Fibroblast of mammary gland (primary cell): ENCODE measurements at regions not wholly inside any gene's neighbourhood (a gene's known extent, or its start where the extent isn't known, plus 50 kb on each side); places are given as distances from the start of the nearest gene placed in this dataset.
"Not testable (repeated sequence)": the region's sequence is repeated elsewhere in the genome, so short reads cannot be mapped to it uniquely, and the experiment has no call there.

ENCODE experiments used
- DNase-seq: peaks from one replicate; pipeline ENCODE4 v3.0.0-alpha.2; 2010; ENCODE audit warnings: low read depth
- H3K4me3 ChIP-seq: 2 replicates; pipeline ENCODE4 v1.5.1; 2011; ENCODE audit warnings: low read depth, mild to moderate bottlenecking, low read length, moderate library complexity; ENCODE audit not compliant: control insufficient read depth
- TF ChIP-seq, protein P1 (sequence below): conservative IDR thresholded peaks from 2 replicates; pipeline ENCODE4 v1.5.1; 2011; ENCODE audit warnings: low read depth, low read length, inconsistent platforms; ENCODE audit not compliant: control insufficient read depth, insufficient read depth

DNA sequence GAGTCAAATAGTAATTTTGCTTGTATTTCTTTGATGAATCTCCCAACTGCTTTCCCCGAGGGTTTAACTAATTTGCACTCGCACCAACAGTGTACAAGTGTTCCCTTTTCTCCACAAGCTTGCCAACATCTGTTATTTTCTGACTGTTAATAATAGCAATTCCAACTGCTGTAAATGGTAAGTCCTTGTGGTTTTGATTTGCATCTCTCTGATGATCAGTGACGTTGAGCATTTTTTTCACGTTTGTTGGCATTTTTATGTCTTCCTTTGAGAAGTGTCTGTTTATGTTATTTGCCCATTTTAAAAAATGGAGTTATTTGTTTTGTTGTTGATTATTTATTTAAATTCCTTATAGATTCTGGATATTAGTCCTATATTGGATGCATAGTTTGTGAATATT is 399.8 kb upstream of the MAN1A1 start:
- no peak overlapping the region for H3K4me3 ChIP-seq
- TF ChIP-seq, protein P1, sequence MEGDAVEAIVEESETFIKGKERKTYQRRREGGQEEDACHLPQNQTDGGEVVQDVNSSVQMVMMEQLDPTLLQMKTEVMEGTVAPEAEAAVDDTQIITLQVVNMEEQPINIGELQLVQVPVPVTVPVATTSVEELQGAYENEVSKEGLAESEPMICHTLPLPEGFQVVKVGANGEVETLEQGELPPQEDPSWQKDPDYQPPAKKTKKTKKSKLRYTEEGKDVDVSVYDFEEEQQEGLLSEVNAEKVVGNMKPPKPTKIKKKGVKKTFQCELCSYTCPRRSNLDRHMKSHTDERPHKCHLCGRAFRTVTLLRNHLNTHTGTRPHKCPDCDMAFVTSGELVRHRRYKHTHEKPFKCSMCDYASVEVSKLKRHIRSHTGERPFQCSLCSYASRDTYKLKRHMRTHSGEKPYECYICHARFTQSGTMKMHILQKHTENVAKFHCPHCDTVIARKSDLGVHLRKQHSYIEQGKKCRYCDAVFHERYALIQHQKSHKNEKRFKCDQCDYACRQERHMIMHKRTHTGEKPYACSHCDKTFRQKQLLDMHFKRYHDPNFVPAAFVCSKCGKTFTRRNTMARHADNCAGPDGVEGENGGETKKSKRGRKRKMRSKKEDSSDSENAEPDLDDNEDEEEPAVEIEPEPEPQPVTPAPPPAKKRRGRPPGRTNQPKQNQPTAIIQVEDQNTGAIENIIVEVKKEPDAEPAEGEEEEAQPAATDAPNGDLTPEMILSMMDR, result no peak
- DNase-seq, result peak; percentile 25

DNA sequence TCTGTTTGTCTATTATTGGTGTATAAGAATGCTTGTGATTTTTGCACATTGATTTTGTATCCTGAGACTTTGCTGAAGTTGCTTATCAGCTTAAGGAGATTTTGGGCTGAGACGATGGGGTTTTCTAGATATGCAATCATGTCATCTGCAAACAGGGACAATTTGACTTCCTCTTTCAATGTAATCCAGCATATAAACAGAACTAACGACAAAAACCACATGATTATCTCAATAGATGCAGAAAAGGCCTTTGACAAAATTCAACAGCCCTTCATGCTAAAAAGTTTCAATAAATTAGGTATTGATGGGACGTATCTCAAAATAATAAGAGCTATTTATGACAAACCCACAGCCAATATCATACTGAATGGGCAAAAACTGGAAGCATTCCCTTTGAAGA is 399.0 kb upstream of the MAN1A1 start:
- DNase-seq, H3K4me3 ChIP-seq: not testable (repeated sequence)

GRCh38 chr6:119742188-119742803 is 392.7 kb upstream of the MAN1A1 start:
- no peak overlapping the region for H3K4me3 ChIP-seq
- peak; percentile 63 for DNase-seq
- TF ChIP-seq, protein P1, result peak; percentile 94

GRCh38 chr6:119739769-119740168 is 390.2 kb upstream of the MAN1A1 start:
- TF ChIP-seq, protein P1, result no peak
- no peak for DNase-seq
- no peak overlapping the region for H3K4me3 ChIP-seq

DNA sequence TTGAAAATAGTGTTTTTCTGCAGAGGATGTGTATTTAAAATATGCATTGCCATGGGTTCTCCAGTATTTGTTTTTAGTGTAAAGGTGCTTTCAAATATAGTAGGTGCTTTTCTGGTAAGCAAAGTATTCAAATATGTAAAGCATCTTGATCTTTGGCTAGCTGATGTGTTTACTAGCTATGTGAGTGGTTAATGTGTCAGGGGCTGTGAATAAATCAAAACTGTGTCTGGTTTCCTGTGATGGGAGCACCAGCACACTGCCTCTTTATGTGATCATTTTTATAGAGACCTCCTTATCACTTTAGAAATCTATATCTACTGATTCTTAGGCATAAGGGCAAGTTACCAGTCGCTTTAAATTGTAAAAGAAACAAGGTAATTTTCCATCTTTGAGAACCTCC is 388.9 kb upstream of the MAN1A1 start:
- TF ChIP-seq, protein P1, result no peak
- DNase-seq, result no peak
- H3K4me3 ChIP-seq, result no peak overlapping the region

- no peak for DNase-seq
- TF ChIP-seq, protein P1, result no peak
- no peak overlapping the region for H3K4me3 ChIP-seq
Measured at GRCh38 chr6:119736296-119737021, 386.9 kb upstream of the MAN1A1 start.

- no peak for DNase-seq
- TF ChIP-seq, protein P1, result no peak
- H3K4me3 ChIP-seq, result no peak overlapping the region
Measured at GRCh38 chr6:119735530-119735929, 386.0 kb upstream of the MAN1A1 start.
